HepG2 (cell line): ENCODE measurements at regions not wholly inside any gene's neighbourhood (a gene's known extent, or its start where the extent isn't known, plus 50 kb on each side); places are given as distances from the start of the nearest gene placed in this dataset.
A peak's percentile ranks its signal among the peaks of the same experiment; 100 is the strongest.

Source experiments
- ATAC-seq: fragments of 200-7000 bp; cut with Tn5 transposase; 3 replicates; pipeline ENCODE4 v1.9.1; 2020; ENCODE audit warnings: mild to moderate bottlenecking, moderate library complexity
- BruUV-seq: library from RNA; stranded (reverse); fragments of 400-500 nt; replicated peaks from 2 replicates; lab custom pipeline; 2021; lab: Mats Ljungman, UMichigan
- CTCF ChIA-PET: fragments of 300-600 bp; formaldehyde crosslinking; extraction: SDS; loops from one replicate; lab custom pipeline; 2021; ENCODE audit warnings: low total read pairs, inconsistent platforms, low intra/inter-chr PET ratio; lab: Yijun Ruan, JAX
- POLR2A ChIA-PET: fragments of 350-600 bp; sonication (Branson Sonifier 250); formaldehyde crosslinking; loops from one replicate; lab custom pipeline; 2020; ENCODE audit warnings: antibody characterized with exemption, inconsistent platforms; lab: Yijun Ruan, JAX
- DNase-seq: peaks from one replicate; pipeline ENCODE4 v3.0.0-alpha.2; 2015; ENCODE audit warnings: low spot score
- FAIRE-seq: peaks from 3 replicates; lab custom pipeline; 2011; peaks lifted over from hg19 to GRCh38; lab: Jason Lieb, UNC
- H2AFZ ChIP-seq: one replicate; pipeline ENCODE4 v1.6.1; 2011; ENCODE audit warnings: low read length, inconsistent platforms
- H3K27ac ChIP-seq: fragments of 300-600 bp; 3 replicates; pipeline ENCODE4 v1.8.0; 2011; ENCODE audit warnings: mixed run types, mild to moderate bottlenecking, mixed read lengths, low read length, inconsistent platforms; ENCODE audit not compliant: insufficient read depth; ENCODE audit errors: extremely low read length
- H3K27me3 ChIP-seq, 2 experiments: fragments of 200-600 bp in 1 of 2; 2 replicates in 1 of 2; 3 replicates in 1 of 2; pipeline versions ENCODE4 v1.6.0 to v1.8.0; 2011; ENCODE audit warnings: low read length in 2 of 2, mild to moderate bottlenecking in 2 of 2, moderate library complexity in 2 of 2, inconsistent platforms in 1 of 2; ENCODE audit not compliant: insufficient read depth in 2 of 2, control insufficient read depth in 1 of 2
- H3K36me3 ChIP-seq, 2 experiments: fragments of 200-600 bp in 1 of 2; replicated peaks in 1 of 2; 2 replicates in 1 of 2; 3 replicates in 1 of 2; pipeline versions ENCODE4 v1.5.1 to v1.8.0; 2011; ENCODE audit warnings: low read length in 2 of 2, inconsistent platforms in 1 of 2; ENCODE audit not compliant: insufficient read depth in 2 of 2, control insufficient read depth in 1 of 2
- H3K4me1 ChIP-seq: 2 replicates; pipeline ENCODE4 v1.5.1; 2012; ENCODE audit warnings: low read length, inconsistent platforms; ENCODE audit not compliant: insufficient read depth
- H3K4me2 ChIP-seq: 2 replicates; pipeline ENCODE4 v1.6.0; 2011; ENCODE audit warnings: low read depth, low read length, inconsistent platforms
- H3K4me3 ChIP-seq, 3 experiments: fragments of 200-600 bp in 1 of 3; sonication (generic), shearing (Covaris generic) in 1 of 3; replicated peaks in 1 of 3; 2 replicates each; pipeline ENCODE4 v1.5.1; 2011 to 2016; ENCODE audit warnings: low read length in 3 of 3, inconsistent platforms in 2 of 3, low read depth in 2 of 3, mild to moderate bottlenecking in 2 of 3, control low read depth in 1 of 3, mixed read lengths in 1 of 3; ENCODE audit not compliant: insufficient read depth in 1 of 3
- H3K79me2 ChIP-seq: one replicate; pipeline ENCODE4 v1.6.1; 2011; ENCODE audit warnings: low read length, inconsistent platforms; ENCODE audit not compliant: insufficient read depth
- H3K9ac ChIP-seq: 2 replicates; pipeline ENCODE4 v1.6.0; 2011; ENCODE audit warnings: mild to moderate bottlenecking, low read depth, low read length, inconsistent platforms; ENCODE audit not compliant: insufficient read depth
- H3K9me3 ChIP-seq: 2 replicates; pipeline ENCODE4 v1.5.1; 2012; ENCODE audit warnings: mild to moderate bottlenecking, low read length
- H4K20me1 ChIP-seq: 2 replicates; pipeline ENCODE4 v1.6.0; 2011; ENCODE audit warnings: inconsistent platforms, mild to moderate bottlenecking, low read length, moderate library complexity; ENCODE audit not compliant: insufficient read depth
- CTCF ChIP-seq: sonication (generic); formaldehyde crosslinking; IDR thresholded peaks from 2 replicates; pipeline ENCODE4 v1.5.0; 2020; ENCODE audit warnings: mild to moderate bottlenecking, missing genetic modification reagents, moderate library complexity
- SMC3 ChIP-seq: IDR thresholded peaks from 2 replicates; pipeline ENCODE4 v1.6.1; 2011; ENCODE audit warnings: low read length, improper control_type of control experiment
- SP4 ChIP-seq: sonication (generic); formaldehyde crosslinking; IDR thresholded peaks from 2 replicates; pipeline ENCODE4 v1.8.1; 2023; ENCODE audit warnings: mild to moderate bottlenecking, missing genetic modification reagents
- STAG1 ChIP-seq: sonication (generic); formaldehyde crosslinking; IDR thresholded peaks from 2 replicates; pipeline ENCODE4 v1.4.0; 2020; ENCODE audit warnings: missing genetic modification reagents
- TFDP2 ChIP-seq: sonication (generic); formaldehyde crosslinking; IDR thresholded peaks from 2 replicates; pipeline ENCODE4 v1.4.0; 2020; ENCODE audit warnings: missing genetic modification reagents
- WGBS: methylation state at CpG from one replicate; pipeline ENCODE4 v1.1.6; 2017; ENCODE audit warnings: low lambda C conversion rate; 5-methylcytosine and 5-hydroxymethylcytosine counted together
- in situ Hi-C: cut with HindIII; loops from 2 replicates; pipeline ENCODE4 v1.10.0; 2017; ENCODE audit warnings: low pct_unique_long_range_greater_than_20kb; ENCODE audit not compliant: extremely low pct_ligation_motif_present
- intact Hi-C: fragments of 100-400 bp; cut with micrococcal nuclease; formaldehyde crosslinking; loops from one replicate; pipeline ENCODE4 v1.10.0; 2022; ENCODE audit not compliant: unreplicated experiment

- H3K4me1 ChIP-seq = no peaks in the 10 kb centered on the region
- H2AFZ ChIP-seq = no peak overlapping the region
- ChIA-PET CTCF (interaction anchor here (1.4 kb wide), 1 partner anchor 891 kb away, joined by 3 read pairs; no protein-coding TSS in a partner anchor), POLR2A (no interaction called here)
- no peak overlapping the region for H3K4me3 ChIP-seq
- H3K36me3 ChIP-seq = no peaks in the 10 kb centered on the region
- BruUV-seq = no TSS peak
- H3K27me3 ChIP-seq = no peaks in the 10 kb centered on the region; a peak in 1 of 5 replicates
- H3K9ac ChIP-seq = no peak overlapping the region
- no peaks in the 10 kb centered on the region for H3K9me3 ChIP-seq
- H3K27ac ChIP-seq = no peak overlapping the region
- no peaks in the 10 kb centered on the region for H4K20me1 ChIP-seq
- FAIRE-seq = no peak
- no peak overlapping the region for H3K4me2 ChIP-seq
- intact Hi-C loops = loop anchor here (1.0 kb wide), 1 partner anchor 889 kb away; no protein-coding TSS in a partner anchor
- TF ChIP-seq TFDP2 (CRISPR knock-in tag) (no peak), SMC3 (peak; percentile 39; the same call in 1 of the 2 replicates), SP4 (CRISPR knock-in tag) (no peak), STAG1 (peak; percentile 55), CTCF (CRISPR knock-in tag) (peak; percentile 59)
- TF ChIP-seq, all 625 proteins: peak for 3
- in situ Hi-C loops = no loop called here
- DNase-seq (peak; percentile 5), ATAC-seq (peak; percentile 84)
- H3K79me2 ChIP-seq = no peaks in the 10 kb centered on the region
- WGBS = 7% methylated on average over 9 of the region's 9 CpGs
Measured at GRCh38 chr7:42831718-42832522, 80.0 kb downstream of the C7orf25 start.
